Activated CD4-positive, alpha-beta T cell treated with anti-CD3 and anti-CD28 coated beads, Interleukin-2, amount 50 U/mL, for 1 hour (primary cell): ENCODE measurements at regions not wholly inside any gene's neighbourhood (a gene's known extent, or its start where the extent isn't known, plus 50 kb on each side); places are given as distances from the start of the nearest gene placed in this dataset.
"Not testable (repeated sequence)": the region's sequence is repeated elsewhere in the genome, so short reads cannot be mapped to it uniquely, and the experiment has no call there.

ENCODE experiments used
- DNase-seq: peaks from one replicate; pipeline ENCODE4 v3.0.0-alpha.2; 2020

- DNase-seq: no peak
These were observed 785.3 kb upstream of the SEMA6A start for GRCh38 chr5:117359895-117360294.

GRCh38 chr5:117357886-117358285, 783.3 kb upstream of the SEMA6A start:
- no peak for DNase-seq

- no peak for DNase-seq
These were observed 772.7 kb upstream of the SEMA6A start for GRCh38 chr5:117347280-117347679.

GRCh38 chr5:117343726-117344125, 769.1 kb upstream of the SEMA6A start:
- DNase-seq: not testable (repeated sequence)

- no peak for DNase-seq
These were observed 762.6 kb upstream of the SEMA6A start for GRCh38 chr5:117337064-117337749.

- no peak for DNase-seq
These were observed 761.6 kb upstream of the SEMA6A start for GRCh38 chr5:117336208-117336607.

- DNase-seq: no peak
These were observed 758.4 kb upstream of the SEMA6A start for GRCh38 chr5:117333011-117333410.

- no peak for DNase-seq
These were observed 757.7 kb upstream of the SEMA6A start for GRCh38 chr5:117332341-117332740.

- no peak for DNase-seq
These were observed 752.9 kb upstream of the SEMA6A start for GRCh38 chr5:117327511-117327910.

- no peak for DNase-seq
These were observed 752.4 kb upstream of the SEMA6A start for GRCh38 chr5:117326997-117327396.

GRCh38 chr5:117318528-117318927, 743.9 kb upstream of the SEMA6A start:
- no peak for DNase-seq

- DNase-seq: no peak
These were observed 740.5 kb upstream of the SEMA6A start for GRCh38 chr5:117315170-117315569.

- DNase-seq: not testable (repeated sequence)
These were observed 730.0 kb upstream of the SEMA6A start for GRCh38 chr5:117304512-117305107.

- DNase-seq: no peak
These were observed 728.3 kb upstream of the SEMA6A start for GRCh38 chr5:117302949-117303348.

- DNase-seq: no peak
These were observed 727.9 kb upstream of the SEMA6A start for GRCh38 chr5:117302473-117302872.

- DNase-seq: no peak
These were observed 725.3 kb upstream of the SEMA6A start for GRCh38 chr5:117299936-117300328.

- DNase-seq: no peak
These were observed 724.8 kb upstream of the SEMA6A start for GRCh38 chr5:117299224-117299935.

GRCh38 chr5:117296872-117297271, 722.2 kb upstream of the SEMA6A start:
- DNase-seq: no peak

GRCh38 chr5:117295941-117296340, 721.3 kb upstream of the SEMA6A start:
- DNase-seq: no peak

- DNase-seq: no peak
These were observed 712.2 kb upstream of the SEMA6A start for GRCh38 chr5:117286813-117287212.

GRCh38 chr5:117271656-117272055, 697.0 kb upstream of the SEMA6A start:
- no peak for DNase-seq

- DNase-seq: no peak
These were observed 691.7 kb upstream of the SEMA6A start for GRCh38 chr5:117266280-117266679.

GRCh38 chr5:117263231-117263630, 688.6 kb upstream of the SEMA6A start:
- DNase-seq: no peak

GRCh38 chr5:117262572-117263131, 688.0 kb upstream of the SEMA6A start:
- DNase-seq: no peak
